Endothelial cell (in vitro differentiated cells): ENCODE measurements at regions not wholly inside any gene's neighbourhood (a gene's known extent, or its start where the extent isn't known, plus 50 kb on each side); places are given as distances from the start of the nearest gene placed in this dataset.
A peak's percentile ranks its signal among the peaks of the same experiment; 100 is the strongest.

ENCODE experiments used
- DNase-seq: peaks from one replicate; pipeline ENCODE4 v3.0.0; 2021; ENCODE audit warnings: low spot score
- H3K27ac Mint-ChIP-seq: one replicate; pipeline ENCODE4 v1.8.0; 2021; ENCODE audit warnings: mixed read lengths, inconsistent platforms; ENCODE audit not compliant: unreplicated experiment
- H3K27me3 Mint-ChIP-seq: one replicate; pipeline ENCODE4 v1.8.0; 2021; ENCODE audit warnings: mild to moderate bottlenecking, moderate library complexity, mixed read lengths, inconsistent platforms; ENCODE audit not compliant: unreplicated experiment
- H3K36me3 Mint-ChIP-seq: one replicate; pipeline ENCODE4 v1.8.0; 2021; ENCODE audit warnings: mild to moderate bottlenecking, low read depth, mixed read lengths, inconsistent platforms; ENCODE audit not compliant: unreplicated experiment
- H3K4me1 Mint-ChIP-seq: one replicate; pipeline ENCODE4 v1.8.0; 2021; ENCODE audit warnings: mild to moderate bottlenecking, mixed read lengths, inconsistent platforms; ENCODE audit not compliant: unreplicated experiment
- H3K4me3 Mint-ChIP-seq: one replicate; pipeline ENCODE4 v1.8.0; 2021; ENCODE audit warnings: mild to moderate bottlenecking, mixed read lengths, inconsistent platforms; ENCODE audit not compliant: unreplicated experiment
- H3K9me3 Mint-ChIP-seq: one replicate; pipeline ENCODE4 v1.8.0; 2021; ENCODE audit warnings: mixed read lengths, inconsistent platforms; ENCODE audit not compliant: unreplicated experiment
- TF ChIP-seq, protein P1 (sequence below): fragments of 200-600 bp; sonication (generic); IDR thresholded peaks from one replicate; pipeline ENCODE4 v1.5.0; 2021; ENCODE audit warnings: antibody characterized with exemption; ENCODE audit not compliant: unreplicated experiment

- Mint-ChIP-seq H3K27ac (no peak overlapping the region), H3K4me3 (no peak overlapping the region), H3K9me3 (no peaks in the 10 kb centered on the region), H3K36me3 (no peaks in the 10 kb centered on the region), H3K4me1 (no peaks in the 10 kb centered on the region), H3K27me3 (no peaks in the 10 kb centered on the region)
- TF ChIP-seq, protein P1, sequence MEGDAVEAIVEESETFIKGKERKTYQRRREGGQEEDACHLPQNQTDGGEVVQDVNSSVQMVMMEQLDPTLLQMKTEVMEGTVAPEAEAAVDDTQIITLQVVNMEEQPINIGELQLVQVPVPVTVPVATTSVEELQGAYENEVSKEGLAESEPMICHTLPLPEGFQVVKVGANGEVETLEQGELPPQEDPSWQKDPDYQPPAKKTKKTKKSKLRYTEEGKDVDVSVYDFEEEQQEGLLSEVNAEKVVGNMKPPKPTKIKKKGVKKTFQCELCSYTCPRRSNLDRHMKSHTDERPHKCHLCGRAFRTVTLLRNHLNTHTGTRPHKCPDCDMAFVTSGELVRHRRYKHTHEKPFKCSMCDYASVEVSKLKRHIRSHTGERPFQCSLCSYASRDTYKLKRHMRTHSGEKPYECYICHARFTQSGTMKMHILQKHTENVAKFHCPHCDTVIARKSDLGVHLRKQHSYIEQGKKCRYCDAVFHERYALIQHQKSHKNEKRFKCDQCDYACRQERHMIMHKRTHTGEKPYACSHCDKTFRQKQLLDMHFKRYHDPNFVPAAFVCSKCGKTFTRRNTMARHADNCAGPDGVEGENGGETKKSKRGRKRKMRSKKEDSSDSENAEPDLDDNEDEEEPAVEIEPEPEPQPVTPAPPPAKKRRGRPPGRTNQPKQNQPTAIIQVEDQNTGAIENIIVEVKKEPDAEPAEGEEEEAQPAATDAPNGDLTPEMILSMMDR: no peak
- DNase-seq: no peak
These were observed 75.2 kb upstream of the ZC3H12A start for GRCh38 chr1:37399205-37399604.

DNA sequence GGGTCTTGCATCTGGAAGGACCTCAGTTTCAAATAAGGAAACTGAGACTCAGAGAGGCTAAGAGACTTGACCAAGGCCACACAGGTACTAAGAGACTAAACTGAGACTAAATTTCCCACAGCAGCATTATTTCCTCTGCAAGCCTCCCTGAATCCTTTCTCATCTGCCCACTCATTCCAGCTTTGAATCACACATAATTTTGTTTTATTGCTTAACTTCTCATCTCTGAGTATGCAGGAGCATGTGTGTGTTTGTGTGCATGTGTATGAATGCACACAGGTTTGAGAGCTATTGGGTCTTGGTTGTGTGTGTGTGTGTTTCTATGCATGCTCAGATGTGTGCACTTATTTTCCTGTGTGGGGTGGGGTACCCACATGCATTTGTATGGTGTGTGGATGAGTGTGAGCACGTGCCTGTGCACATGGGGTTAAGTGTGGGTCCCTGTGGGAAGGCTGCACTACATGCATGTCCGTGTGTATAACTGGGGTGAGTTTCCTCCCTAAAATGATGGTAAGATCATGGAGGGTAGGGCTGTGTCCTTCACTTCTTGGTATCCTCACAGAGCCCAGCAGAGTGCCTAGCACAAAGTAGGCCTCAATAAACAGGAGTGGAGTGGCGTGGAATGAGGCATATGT is 74.4 kb upstream of the ZC3H12A start:
- no peak for DNase-seq
- H3K36me3 Mint-ChIP-seq: no peaks in the 10 kb centered on the region
- TF ChIP-seq, protein P1: no peak
- H3K27me3 Mint-ChIP-seq: no peaks in the 10 kb centered on the region
- no peak overlapping the region for H3K27ac Mint-ChIP-seq
- no peak overlapping the region for H3K4me3 Mint-ChIP-seq
- peaks cover under 1% of the 10 kb centered on the region for H3K4me1 Mint-ChIP-seq
- H3K9me3 Mint-ChIP-seq: no peaks in the 10 kb centered on the region

DNA sequence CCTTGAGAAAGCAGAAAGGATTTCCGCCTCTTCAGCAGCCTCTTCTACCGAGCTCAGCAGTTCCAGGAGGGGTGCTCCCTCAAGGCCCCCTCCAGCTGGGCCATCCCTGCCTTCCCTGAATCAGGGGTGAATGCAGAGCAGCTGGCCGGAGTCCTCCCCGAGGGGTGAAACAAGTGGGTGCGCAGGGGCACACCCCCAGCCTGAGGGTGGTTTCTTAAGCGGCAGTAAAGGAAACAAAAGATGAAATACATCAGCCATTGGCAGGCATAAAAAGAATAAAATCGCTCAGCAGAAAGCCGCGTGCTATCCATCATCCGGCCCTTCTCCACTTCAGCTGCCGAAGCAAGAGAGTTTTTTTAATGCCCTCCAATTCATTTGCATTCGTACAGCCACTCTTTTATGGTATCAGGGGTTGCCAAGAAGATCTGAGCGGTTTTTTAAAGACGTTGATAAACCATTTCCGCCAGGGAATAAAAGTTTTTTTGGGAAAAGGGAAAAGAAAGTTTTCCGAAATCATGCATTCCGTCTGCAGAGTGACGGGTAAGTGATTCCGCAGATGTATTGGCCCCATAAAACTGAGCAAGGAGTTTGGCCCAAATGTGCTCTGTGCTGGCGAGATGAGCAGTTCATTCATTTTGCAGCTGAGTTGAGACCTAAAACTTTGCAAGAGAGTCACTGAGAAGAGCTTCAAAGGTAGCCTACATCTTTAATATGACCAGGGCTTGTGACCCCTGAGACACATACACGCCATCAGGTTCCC is 73.7 kb upstream of the ZC3H12A start:
- no peaks in the 10 kb centered on the region for H3K36me3 Mint-ChIP-seq
- H3K27me3 Mint-ChIP-seq: peaks cover 1% of the 10 kb centered on the region
- H3K9me3 Mint-ChIP-seq: no peaks in the 10 kb centered on the region
- no peak for DNase-seq
- H3K27ac Mint-ChIP-seq: no peak overlapping the region
- TF ChIP-seq, protein P1: no peak
- peaks cover 4% of the 10 kb centered on the region for H3K4me1 Mint-ChIP-seq
- no peak overlapping the region for H3K4me3 Mint-ChIP-seq

DNA sequence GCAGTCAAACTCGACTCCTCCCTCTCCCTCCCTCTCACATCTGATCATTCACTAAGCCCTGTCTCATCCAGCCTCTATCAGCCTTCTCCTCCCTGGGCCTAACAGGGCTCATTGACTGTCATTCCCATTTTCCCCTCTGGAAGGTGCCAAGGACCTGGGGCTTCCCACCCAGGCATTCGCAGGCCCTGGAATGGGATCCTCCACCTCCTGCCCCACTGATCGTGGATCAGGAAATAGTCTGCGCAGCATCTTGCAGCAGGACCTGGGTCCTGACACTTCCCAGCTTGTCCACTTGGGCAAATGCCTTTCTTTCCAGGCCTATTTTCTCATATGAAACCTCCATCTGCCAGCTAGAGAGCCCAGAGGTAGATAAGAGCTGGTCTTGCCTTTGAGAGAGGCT is 71.2 kb upstream of the ZC3H12A start:
- Mint-ChIP-seq H3K27ac (no peak overlapping the region), H3K9me3 (no peaks in the 10 kb centered on the region), H3K4me1 (peaks cover 4% of the 10 kb centered on the region), H3K4me3 (no peak overlapping the region), H3K27me3 (peaks cover 1% of the 10 kb centered on the region), H3K36me3 (no peaks in the 10 kb centered on the region)
- TF ChIP-seq, protein P1: peak; percentile 31
- DNase-seq: no peak

DNA sequence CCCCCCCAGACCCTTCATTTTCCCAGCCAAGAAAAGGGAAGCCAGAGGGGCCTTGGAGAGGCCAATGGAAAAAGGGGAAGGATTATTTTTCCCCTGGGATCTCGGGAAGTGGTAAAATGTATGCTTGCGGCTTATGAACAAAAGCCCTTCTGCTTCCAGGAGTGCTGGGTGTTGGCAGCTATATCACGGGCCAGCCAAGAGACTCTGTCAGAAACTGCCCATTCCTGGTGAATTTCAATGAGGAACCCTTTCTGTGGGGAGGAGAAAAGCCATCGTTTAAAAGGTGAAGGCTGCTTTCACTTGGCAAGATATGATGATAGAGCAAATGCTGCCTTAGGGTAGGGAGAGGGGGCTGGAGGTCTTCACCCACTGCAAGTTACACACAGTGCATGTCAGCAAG is 69.7 kb upstream of the ZC3H12A start:
- Mint-ChIP-seq H3K27me3 (peaks cover 1% of the 10 kb centered on the region), H3K4me3 (no peak overlapping the region), H3K9me3 (no peaks in the 10 kb centered on the region), H3K27ac (no peak overlapping the region), H3K4me1 (peaks cover 4% of the 10 kb centered on the region), H3K36me3 (no peaks in the 10 kb centered on the region)
- TF ChIP-seq, protein P1: no peak
- no peak for DNase-seq
